HepG2 (cell line): ENCODE measurements at regions not wholly inside any gene's neighbourhood (a gene's known extent, or its start where the extent isn't known, plus 50 kb on each side); places are given as distances from the start of the nearest gene placed in this dataset.

ENCODE experiments used
- AKAP8 ChIP-seq: sonication (generic); formaldehyde crosslinking; IDR thresholded peaks from 2 replicates; pipeline ENCODE4 v1.5.1; 2020; ENCODE audit warnings: mild to moderate bottlenecking, missing genetic modification reagents
- MLXIP ChIP-seq: sonication (generic); formaldehyde crosslinking; IDR thresholded peaks from 2 replicates; pipeline ENCODE4 v1.9.0; 2021; ENCODE audit warnings: missing genetic modification reagents, borderline replicate concordance
- ZFAT ChIP-seq: sonication (generic); formaldehyde crosslinking; conservative IDR thresholded peaks from 2 replicates; pipeline ENCODE4 v1.8.1; 2023; ENCODE audit warnings: missing genetic modification reagents, inconsistent platforms
- ZNF207 ChIP-seq: fragments of 450-650 bp; IDR thresholded peaks from 2 replicates; pipeline ENCODE4 v1.6.1; 2016; ENCODE audit warnings: antibody characterized with exemption, borderline replicate concordance
- TF ChIP-seq, protein P1 (sequence below): sonication (generic); formaldehyde crosslinking; IDR thresholded peaks from 2 replicates; pipeline ENCODE4; 2020; ENCODE audit warnings: missing genetic modification reagents, mild to moderate bottlenecking, borderline replicate concordance
- TF ChIP-seq, protein P2 (sequence below): sonication (generic); formaldehyde crosslinking; IDR thresholded peaks from 2 replicates; pipeline ENCODE4 v1.5.0; 2020; ENCODE audit warnings: mild to moderate bottlenecking, missing genetic modification reagents, borderline replicate concordance

GRCh38 chr7:131827421-131827820, 271.0 kb upstream of the PODXL start (continued):
- TF ChIP-seq, protein P1, sequence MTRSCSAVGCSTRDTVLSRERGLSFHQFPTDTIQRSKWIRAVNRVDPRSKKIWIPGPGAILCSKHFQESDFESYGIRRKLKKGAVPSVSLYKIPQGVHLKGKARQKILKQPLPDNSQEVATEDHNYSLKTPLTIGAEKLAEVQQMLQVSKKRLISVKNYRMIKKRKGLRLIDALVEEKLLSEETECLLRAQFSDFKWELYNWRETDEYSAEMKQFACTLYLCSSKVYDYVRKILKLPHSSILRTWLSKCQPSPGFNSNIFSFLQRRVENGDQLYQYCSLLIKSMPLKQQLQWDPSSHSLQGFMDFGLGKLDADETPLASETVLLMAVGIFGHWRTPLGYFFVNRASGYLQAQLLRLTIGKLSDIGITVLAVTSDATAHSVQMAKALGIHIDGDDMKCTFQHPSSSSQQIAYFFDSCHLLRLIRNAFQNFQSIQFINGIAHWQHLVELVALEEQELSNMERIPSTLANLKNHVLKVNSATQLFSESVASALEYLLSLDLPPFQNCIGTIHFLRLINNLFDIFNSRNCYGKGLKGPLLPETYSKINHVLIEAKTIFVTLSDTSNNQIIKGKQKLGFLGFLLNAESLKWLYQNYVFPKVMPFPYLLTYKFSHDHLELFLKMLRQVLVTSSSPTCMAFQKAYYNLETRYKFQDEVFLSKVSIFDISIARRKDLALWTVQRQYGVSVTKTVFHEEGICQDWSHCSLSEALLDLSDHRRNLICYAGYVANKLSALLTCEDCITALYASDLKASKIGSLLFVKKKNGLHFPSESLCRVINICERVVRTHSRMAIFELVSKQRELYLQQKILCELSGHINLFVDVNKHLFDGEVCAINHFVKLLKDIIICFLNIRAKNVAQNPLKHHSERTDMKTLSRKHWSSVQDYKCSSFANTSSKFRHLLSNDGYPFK (CRISPR knock-in tag), result no peak
- TF ChIP-seq AKAP8 (CRISPR knock-in tag) (no peak), ZFAT (CRISPR knock-in tag) (no peak), MLXIP (CRISPR knock-in tag) (no peak), ZNF207 (no peak)
- TF ChIP-seq, protein P2, sequence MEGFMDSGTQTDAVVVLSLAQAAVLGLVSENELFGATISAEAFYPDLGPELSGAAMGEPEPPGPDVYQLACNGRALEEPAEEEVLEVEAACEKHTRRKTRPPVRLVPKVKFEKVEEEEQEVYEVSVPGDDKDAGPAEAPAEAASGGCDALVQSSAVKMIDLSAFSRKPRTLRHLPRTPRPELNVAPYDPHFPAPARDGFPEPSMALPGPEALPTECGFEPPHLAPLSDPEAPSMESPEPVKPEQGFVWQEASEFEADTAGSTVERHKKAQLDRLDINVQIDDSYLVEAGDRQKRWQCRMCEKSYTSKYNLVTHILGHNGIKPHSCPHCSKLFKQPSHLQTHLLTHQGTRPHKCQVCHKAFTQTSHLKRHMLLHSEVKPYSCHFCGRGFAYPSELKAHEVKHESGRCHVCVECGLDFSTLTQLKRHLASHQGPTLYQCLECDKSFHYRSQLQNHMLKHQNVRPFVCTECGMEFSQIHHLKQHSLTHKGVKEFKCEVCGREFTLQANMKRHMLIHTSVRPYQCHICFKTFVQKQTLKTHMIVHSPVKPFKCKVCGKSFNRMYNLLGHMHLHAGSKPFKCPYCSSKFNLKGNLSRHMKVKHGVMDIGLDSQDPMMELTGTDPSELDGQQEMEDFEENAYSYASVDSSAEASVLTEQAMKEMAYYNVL (CRISPR knock-in tag), result no peak
